ENCODE measurements at regions not wholly inside any gene's neighbourhood (a gene's known extent, or its start where the extent isn't known, plus 50 kb on each side); places are given as distances from the start of the nearest gene placed in this dataset.
A peak's percentile ranks its signal among the peaks of the same experiment; 100 is the strongest.

DNA sequence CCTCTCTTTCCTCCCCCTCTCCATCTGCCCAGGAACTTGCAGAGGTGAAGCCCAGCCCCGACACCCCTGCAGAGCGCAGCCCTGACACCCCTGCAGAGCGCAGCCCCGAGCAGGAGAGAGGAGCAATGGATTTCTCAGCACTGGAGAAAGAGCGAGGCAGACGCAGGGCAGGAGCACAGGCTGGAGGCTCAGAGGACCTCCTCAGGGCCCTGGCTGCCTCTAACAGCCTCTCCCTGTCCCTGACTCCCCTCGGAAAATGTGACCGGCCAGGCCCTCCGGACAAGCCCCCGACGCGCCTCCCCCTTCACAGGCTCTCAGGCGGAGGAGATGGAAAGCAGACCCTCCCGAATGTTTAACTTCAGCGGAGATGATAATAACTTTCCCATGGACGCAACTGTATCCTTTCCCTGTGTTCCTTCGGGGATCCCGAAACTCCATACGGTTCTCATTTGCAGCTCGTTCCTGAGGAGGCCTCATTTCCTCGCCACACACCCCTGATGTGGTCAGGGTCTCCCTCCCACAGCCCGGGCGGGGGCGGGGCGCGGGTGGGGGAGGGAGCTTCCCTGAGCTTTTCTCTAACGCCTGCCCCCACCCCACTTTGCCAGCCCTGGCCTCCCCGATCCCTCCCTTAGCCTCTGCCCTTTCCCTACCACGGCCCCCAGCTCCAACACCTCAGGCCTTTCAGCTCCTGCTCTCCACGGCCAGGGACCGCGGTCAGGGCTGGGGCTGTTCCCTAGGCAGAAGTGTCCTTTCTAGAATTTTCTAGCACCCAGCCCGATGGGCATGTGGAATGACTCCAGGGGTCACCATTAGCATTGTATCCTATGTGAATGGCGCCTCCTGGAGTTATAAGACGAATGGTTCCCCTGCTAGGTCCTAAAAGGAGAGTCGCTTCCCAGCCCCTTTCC, 201.1 kb upstream of the BCOR start:
- Mint-ChIP-seq H3K9me3 (ENCODE audit: low read depth) (peaks cover 9% of the 10 kb centered on the region), H3K4me3 (ENCODE audit: low read depth) (no peak overlapping the region), H3K27ac (no peak overlapping the region), H3K36me3 (ENCODE audit: insufficient read depth) (no peaks in the 10 kb centered on the region), H3K27me3 (no peaks in the 10 kb centered on the region), H3K4me1 (ENCODE audit: low read depth) (peaks cover 6% of the 10 kb centered on the region)
- TF ChIP-seq, protein P1, sequence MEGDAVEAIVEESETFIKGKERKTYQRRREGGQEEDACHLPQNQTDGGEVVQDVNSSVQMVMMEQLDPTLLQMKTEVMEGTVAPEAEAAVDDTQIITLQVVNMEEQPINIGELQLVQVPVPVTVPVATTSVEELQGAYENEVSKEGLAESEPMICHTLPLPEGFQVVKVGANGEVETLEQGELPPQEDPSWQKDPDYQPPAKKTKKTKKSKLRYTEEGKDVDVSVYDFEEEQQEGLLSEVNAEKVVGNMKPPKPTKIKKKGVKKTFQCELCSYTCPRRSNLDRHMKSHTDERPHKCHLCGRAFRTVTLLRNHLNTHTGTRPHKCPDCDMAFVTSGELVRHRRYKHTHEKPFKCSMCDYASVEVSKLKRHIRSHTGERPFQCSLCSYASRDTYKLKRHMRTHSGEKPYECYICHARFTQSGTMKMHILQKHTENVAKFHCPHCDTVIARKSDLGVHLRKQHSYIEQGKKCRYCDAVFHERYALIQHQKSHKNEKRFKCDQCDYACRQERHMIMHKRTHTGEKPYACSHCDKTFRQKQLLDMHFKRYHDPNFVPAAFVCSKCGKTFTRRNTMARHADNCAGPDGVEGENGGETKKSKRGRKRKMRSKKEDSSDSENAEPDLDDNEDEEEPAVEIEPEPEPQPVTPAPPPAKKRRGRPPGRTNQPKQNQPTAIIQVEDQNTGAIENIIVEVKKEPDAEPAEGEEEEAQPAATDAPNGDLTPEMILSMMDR (IDR thresholded peaks at IDR 0.05; ENCODE audit: unreplicated experiment) = peak; percentile 26
- DNase-seq (ENCODE audit: low spot score, unreplicated experiment) = no peak

DNA sequence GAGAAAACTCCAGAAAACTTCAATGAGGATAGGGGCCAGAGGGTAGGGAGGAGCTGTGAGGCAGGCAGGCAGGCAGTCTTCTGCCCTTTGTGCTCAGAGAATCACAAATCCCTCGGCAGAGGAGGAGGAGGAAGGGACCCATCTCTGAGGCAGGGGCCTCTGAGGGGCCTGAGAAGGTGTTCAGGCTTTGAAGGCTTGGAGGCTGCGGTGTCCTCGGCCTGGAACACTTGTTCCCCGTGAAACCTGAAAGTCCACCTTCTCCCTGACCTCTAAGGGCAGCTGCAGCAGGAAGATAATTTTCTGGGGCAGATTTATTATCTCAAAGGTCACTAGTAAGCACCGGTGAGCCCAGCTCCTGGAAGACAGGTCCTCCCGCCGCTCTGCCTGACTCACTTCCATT, 200.3 kb upstream of the BCOR start:
- no peaks in the 10 kb centered on the region for H3K27me3 Mint-ChIP-seq
- no peaks in the 10 kb centered on the region for H3K36me3 Mint-ChIP-seq (ENCODE audit: insufficient read depth)
- H3K27ac Mint-ChIP-seq = no peak overlapping the region
- H3K9me3 Mint-ChIP-seq (ENCODE audit: low read depth) = peaks cover 4% of the 10 kb centered on the region
- DNase-seq (ENCODE audit: low spot score, unreplicated experiment) = no peak
- TF ChIP-seq, protein P1 (IDR thresholded peaks at IDR 0.05; ENCODE audit: unreplicated experiment) = no peak
- no peak overlapping the region for H3K4me3 Mint-ChIP-seq (ENCODE audit: low read depth)
- peaks cover 4% of the 10 kb centered on the region for H3K4me1 Mint-ChIP-seq (ENCODE audit: low read depth)

DNA sequence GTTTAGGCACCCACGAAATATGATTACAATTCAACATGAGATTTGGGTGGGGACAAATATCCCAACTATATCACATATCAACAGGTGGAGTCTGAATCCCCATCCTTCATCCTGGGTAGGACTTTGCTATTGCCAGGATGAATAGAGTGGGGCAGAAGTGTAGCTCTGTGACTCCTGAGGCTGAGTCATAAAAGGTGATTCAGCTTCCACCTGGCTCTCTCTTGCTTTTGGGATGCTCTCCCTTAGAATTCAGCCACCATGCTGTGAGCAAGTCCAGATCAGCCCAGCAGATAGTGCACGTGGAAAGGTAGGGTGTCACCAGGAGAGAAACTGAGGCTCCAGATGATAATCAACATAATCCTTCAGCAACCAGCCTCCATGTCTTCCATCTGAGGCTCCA, 193.8 kb upstream of the BCOR start:
- no peaks in the 10 kb centered on the region for H3K36me3 Mint-ChIP-seq (ENCODE audit: insufficient read depth)
- H3K9me3 Mint-ChIP-seq (ENCODE audit: low read depth) = peaks cover 16% of the 10 kb centered on the region
- DNase-seq (ENCODE audit: low spot score, unreplicated experiment) = no peak
- H3K4me3 Mint-ChIP-seq (ENCODE audit: low read depth) = no peak overlapping the region
- no peaks in the 10 kb centered on the region for H3K4me1 Mint-ChIP-seq (ENCODE audit: low read depth)
- TF ChIP-seq, protein P1 (IDR thresholded peaks at IDR 0.05; ENCODE audit: unreplicated experiment) = no peak
- H3K27me3 Mint-ChIP-seq = no peaks in the 10 kb centered on the region
- no peak overlapping the region for H3K27ac Mint-ChIP-seq

DNA sequence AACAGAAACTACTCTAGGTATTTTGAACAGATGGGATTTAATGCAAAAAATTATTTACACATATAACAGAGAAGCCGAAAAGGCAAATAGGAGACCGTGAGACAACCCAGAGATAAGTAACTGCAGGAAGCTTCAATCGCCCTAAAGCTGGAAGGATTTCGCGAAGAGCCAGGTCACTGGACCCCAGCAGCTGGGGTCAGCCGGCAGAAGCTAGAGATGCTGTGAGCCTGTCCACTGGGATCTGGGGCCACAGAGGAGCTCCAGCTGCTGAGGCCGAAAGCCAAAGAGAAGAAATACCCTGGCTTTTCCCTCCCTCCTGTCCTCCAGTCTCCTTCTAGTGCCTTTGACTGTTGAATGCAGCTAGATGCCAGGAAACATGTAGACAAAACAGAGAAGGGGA, 192.8 kb upstream of the BCOR start:
- Mint-ChIP-seq H3K4me1 (ENCODE audit: low read depth) (no peaks in the 10 kb centered on the region), H3K4me3 (ENCODE audit: low read depth) (no peak overlapping the region), H3K27ac (no peak overlapping the region), H3K9me3 (ENCODE audit: low read depth) (peaks cover 19% of the 10 kb centered on the region), H3K36me3 (ENCODE audit: insufficient read depth) (no peaks in the 10 kb centered on the region), H3K27me3 (no peaks in the 10 kb centered on the region)
- DNase-seq (ENCODE audit: low spot score, unreplicated experiment) = no peak
- TF ChIP-seq, protein P1 (IDR thresholded peaks at IDR 0.05; ENCODE audit: unreplicated experiment) = no peak

DNA sequence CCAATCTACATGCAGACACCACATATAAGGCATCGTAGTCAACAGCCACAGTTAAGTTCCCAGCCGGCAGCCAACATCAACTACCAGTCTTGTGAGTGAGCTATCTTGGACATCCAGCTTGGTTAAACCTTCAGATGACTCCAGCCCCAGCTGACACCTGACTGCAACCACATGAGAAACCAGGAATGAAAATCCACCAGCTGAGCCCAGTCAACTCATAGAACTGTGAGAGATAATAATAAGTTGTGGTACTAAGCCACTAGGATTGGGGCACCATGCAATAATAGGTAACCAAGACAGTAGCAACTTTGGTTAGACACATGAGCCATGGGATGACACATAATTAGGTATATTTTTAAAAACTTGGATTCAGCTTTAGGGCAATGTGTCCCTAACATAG, 188.1 kb upstream of the BCOR start:
- peaks cover 2% of the 10 kb centered on the region for H3K36me3 Mint-ChIP-seq (ENCODE audit: insufficient read depth)
- TF ChIP-seq, protein P1 (IDR thresholded peaks at IDR 0.05; ENCODE audit: unreplicated experiment) = no peak
- no peak overlapping the region for H3K27ac Mint-ChIP-seq
- no peak overlapping the region for H3K4me3 Mint-ChIP-seq (ENCODE audit: low read depth)
- peaks cover 22% of the 10 kb centered on the region for H3K9me3 Mint-ChIP-seq (ENCODE audit: low read depth)
- H3K27me3 Mint-ChIP-seq = peaks cover 4% of the 10 kb centered on the region
- no peaks in the 10 kb centered on the region for H3K4me1 Mint-ChIP-seq (ENCODE audit: low read depth)
- DNase-seq (ENCODE audit: low spot score, unreplicated experiment) = no peak

All from progenitor cell of endocrine pancreas (in vitro differentiated cells).